HG02759 (cell line): ENCODE measurements at regions not wholly inside any gene's neighbourhood (a gene's known extent, or its start where the extent isn't known, plus 50 kb on each side); places are given as distances from the start of the nearest gene placed in this dataset.
A peak's percentile ranks its signal among the peaks of the same experiment; 100 is the strongest.

ENCODE experiments used
- ATAC-seq: cut with Tn5 transposase; IDR thresholded peaks from one replicate; pipeline ENCODE4 v1.9.1; 2021; ENCODE audit warnings: mild to moderate bottlenecking, moderate library complexity; ENCODE audit not compliant: unreplicated experiment

DNA sequence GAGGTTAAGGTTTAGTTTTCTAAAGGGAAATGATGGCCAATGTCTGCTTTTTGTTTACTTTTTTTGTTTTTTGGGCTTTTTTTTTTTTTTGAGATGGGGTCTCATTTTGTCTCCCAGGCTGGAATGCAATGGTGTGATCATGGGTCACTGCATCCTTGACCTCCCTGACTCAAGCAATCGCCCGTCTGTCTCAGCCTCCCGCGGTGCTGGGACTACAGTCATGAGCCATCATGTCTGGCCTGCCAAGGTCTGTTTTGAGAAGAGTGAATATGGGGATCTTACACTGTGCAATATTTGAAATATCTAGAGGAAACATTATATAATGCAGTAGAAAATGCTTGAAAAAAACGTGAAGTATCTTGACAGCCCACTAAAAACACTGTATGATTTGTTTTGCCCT, 162.5 kb downstream of the GASK1B start:
- ATAC-seq, result no peak

DNA sequence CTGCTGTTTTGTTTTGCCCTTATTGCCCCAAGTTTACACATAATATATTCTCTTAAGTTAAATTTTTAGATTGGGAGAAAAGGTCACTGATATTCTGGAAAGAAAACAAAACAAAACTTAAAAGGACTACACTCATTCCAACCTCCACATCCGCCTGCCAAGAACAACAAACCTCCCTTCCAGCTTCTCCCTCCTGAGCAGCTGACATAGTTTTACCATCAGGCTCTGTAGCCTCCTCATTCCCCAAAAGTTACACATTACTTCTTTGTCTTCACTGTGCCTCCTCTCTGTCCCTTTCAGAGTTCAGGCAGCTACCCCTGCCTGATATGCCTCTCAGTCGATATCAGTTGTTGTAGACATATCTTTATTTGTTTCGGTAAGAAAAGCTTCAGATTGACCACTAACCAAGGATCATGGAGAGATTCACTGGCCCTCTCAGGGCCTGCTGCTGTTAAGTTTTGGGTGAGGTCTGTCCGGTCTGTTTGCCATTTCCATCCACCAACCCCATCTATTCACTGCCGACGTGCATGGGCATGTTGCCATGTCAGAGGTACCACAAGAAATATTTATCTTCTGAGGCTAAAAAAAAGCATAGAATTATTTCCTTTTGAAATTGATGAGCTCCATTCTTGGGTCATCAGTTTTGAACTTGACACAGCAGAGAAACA, 164.1 kb downstream of the GASK1B start:
- ATAC-seq, result no peak

DNA sequence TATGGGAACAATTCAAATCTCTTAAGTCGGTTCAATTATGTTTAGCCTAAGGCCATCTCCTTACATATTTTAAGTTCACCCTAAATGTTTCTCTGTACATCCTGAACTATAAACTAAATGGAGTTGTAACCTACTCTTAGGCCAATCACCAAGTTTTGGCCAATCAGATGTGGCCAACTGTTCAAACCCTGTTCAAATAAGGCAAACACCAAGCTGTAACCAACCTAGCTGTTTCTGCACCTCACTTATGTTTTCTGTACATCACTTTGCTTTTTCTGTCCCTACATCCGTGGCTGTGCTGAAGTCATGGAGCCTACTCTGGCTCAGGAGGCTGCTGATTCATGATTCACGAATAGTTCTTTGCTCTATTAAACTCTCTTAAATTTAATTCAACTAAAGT, 165.3 kb downstream of the GASK1B start:
- ATAC-seq, result no peak

DNA sequence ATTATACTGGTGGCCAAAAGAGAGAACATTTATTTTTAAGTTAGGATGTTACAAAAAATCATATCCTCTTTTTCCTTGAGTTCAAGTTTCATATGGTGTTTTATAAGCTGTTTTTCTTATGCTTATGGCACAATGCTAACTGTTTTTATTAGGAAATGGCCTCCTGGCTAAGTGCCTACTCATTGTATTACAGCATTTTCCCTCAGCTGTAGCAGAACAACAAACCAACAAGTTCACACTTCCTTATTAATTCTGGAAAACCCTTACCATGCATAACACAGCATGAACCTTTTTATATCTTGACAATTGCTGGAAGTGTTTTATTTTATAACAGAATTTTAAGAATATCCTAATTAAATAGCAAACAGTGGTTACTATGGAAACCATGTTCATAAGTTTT, 165.8 kb downstream of the GASK1B start:
- ATAC-seq, result no peak

DNA sequence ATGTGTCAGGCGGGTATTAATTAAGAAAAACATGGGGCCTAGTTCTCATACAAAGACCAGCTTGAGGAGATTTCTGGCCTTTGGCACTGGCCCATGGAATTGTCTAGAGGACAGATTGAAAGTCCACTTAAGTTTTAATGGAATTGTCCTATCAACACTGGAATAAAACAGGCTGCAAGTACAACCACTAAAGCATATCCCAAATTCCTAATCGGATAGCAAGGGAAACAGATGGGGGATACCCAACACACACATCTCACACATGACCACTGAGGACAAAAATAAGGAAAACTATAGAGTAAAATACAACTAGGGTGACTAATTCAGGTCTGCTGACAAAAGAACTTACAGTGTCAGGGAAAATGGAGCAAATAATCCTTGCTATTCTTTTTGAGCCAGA, 167.8 kb downstream of the GASK1B start:
- ATAC-seq, result no peak

DNA sequence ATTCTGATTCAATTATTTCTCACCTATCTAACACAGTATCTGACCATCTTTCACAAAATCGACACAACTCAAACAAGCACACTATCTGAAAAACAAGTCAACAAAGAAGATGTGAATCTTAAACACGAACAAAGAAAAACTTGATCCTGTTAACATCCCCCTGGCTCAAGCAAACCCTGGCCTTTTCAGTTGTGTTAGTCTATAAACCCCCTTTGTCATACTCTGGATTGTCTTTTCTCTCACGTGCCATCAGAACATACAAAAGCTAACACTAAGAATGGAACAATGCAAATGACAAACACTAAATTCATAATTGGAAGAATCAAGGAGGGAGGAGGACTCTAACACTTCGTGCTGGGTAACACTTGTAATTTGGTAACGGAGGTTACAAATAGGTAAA, 168.7 kb downstream of the GASK1B start:
- no peak for ATAC-seq

DNA sequence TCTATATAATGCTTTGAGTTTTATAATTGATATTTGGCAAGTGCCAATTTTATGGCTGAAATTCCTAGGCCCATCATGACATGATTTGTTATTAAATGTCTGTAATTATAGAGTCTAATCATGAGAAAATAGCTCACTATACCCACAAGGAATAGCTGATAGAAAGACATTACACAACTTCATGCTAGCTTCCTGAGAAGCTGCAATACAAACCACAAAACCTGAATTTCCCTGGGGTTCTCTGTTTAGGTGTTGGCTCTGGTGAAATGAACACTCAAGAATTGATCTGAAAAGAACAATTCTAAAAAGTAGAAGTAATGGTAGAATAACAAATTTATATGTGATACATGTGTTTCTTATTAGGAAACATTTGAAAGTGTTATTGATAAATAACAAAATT, 169.6 kb downstream of the GASK1B start:
- no peak for ATAC-seq

DNA sequence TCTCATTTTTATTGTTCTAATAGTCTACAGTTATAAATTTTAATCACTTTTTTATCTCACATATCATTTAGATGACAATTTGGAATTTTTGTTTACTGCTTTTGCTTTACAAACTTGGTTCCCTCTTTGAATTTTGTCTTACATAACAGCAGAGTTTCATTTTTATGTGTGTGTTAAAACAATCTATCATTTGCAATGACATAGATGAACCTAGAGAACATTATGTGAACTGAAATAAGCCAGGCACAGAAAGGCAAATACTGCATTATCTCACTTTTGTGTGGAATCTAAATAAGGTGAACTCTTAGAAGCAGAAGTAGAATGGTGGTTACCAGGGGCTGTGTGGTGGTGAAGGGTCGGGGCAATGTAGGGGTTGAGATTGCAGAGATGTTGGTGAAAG, 170.7 kb downstream of the GASK1B start:
- no peak for ATAC-seq

DNA sequence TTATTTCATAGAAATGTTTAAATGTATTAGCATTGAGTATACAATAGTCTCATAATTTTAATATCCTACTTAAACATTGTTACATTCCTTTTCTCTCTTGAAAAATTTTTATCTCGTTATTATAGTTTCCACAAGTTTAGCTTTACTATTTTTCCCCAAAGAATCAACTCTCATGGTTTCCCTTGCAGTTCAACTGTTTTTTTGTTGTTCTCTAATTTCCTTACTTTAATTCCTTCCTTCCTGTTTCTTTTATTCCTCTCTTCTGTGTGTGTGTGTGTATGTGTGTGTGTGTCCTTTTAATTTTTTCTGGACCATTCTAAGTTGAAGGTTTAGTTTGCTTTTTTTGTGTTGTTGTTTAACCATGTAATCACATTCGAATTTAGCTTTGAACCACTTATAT, 171.1 kb downstream of the GASK1B start:
- no peak for ATAC-seq

DNA sequence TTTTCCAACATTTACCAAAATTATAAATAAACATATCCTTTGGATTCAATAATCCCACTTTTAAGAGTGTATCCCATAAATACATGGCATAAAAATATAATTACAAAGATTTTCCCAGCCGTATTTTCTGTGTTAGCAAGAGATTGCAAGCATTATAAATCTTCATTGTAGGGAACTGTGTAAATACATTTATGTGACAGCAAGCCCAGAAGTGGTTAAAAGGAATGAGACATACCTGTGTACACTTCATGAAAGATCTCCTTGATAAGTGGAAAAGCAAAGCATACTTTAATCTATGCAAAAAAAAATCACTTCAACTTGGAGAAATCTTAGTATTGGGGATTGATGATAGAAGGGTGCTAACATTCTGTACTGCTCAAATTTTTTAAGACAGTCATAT, 173.1 kb downstream of the GASK1B start:
- ATAC-seq, result no peak

DNA sequence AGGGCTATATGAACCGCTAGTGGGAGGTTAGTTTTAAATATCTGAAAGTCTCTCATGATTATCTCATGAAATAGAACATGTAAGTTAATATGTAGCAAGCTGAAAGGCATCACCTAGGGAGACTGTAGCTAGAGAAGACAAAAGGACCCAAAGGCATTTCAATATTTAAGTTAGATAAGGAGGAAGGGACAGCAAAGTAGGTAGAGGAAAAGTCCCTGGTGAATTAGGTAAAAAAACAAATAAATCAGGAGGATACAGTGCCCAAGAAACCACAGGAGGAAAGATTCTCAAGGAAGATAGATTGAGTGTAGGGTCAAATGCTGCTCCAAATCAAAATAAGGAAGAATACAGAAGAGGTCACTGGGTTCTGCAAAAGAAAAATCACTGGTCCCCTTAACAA, 175.5 kb downstream of the GASK1B start:
- no peak for ATAC-seq

DNA sequence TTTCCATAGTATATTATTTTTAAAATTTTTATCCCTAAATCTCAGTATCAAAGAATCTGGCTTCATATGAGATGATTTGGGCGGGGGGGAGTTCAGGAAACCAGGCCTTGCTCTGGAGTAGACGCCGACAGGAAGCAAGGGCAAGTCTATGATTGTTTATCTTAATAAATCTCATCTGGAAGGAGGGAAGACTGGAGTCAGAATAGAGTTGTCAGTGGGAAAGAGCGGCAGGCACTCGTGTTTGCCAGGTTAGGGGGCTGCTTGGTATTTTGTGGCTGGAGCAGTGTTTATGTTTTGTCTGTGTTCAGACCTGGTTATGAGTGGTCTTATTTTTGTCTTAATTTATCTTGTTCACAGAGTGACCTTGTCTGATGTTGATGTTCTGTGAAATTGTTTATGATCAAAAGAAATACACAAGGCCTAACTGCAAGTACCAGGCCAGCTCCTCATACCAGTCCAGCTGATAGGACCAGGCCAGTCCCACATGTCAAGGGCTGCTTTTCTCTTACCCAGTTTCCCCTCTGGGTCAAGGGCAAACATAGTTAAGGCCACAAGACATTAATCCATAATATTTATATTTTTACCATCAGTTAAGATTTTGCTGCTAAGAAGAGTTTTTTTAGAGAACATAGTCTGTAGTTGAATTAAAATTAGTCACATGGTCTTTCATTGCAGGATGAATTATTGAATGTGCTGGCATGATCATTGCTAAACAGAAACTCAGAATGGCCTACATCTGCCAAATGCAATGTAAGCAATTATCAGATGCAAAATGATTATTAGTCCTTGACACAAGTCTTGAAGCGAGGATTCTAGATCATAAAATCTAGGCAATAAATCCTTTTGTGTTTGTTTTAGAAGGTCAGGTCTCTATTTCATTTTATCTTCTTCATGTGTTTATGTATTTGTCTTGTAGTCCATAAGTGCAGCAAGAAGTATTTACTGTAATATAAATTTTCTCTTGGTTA, 176.5 kb downstream of the GASK1B start:
- ATAC-seq, result no peak

DNA sequence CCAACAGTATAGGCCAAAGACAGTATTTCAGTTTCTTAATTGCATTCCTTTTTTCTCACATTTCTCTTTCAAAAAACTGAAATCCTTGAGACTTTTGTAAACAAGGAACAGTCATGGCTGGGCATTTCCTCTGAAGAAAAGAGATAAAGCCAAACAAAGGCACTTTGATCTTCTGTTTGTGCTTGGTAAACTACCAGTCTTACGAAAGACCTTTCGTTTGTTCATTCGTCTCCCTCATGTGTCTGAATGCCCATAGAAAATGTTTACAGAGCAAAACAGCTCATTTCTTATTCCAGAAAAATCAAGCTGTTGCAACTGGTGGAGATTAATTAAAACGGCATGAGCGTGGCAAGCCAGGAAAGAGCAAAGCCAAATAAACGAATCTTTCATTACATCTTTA, 178.0 kb downstream of the GASK1B start:
- no peak for ATAC-seq

DNA sequence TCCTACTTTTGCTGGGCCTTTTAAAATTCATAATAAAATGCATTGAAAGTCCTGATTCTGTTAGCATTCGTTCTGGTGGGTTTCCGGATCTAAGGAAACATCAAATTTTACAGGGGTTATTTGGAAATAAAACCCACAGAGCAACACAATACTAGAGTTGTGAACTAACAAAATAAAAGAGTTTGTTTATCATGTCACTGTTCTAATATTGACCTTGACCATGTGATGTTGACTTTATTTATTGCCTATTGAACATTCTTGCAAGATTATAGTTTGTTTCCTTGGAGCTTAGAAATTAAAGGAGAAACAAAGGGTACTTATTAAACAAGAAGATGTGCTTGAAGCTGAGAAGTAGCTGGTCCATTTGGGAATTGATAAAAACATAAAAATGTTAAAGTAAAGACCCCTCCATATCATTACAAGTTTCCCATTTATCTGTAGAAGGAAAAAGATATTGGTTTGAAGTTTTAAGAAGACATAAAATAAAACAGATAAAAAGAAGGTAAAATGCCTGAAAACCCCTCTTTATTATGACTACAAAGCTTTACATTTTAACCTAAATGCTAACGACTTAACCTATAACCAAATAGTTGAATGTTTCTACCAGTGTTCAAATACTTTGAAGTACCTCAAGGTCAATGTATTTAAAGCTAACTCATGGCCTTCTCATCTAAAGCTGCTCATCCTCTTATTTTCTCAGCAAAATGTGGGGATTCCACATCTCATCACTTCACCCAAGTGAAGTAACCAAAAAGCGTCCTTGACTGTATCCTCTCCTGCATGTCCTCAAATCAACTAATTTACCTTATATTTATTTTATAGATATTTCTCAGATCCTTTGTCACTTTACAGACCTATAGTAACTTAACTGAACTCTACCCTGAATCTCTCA, 179.6 kb downstream of the GASK1B start:
- no peak for ATAC-seq

DNA sequence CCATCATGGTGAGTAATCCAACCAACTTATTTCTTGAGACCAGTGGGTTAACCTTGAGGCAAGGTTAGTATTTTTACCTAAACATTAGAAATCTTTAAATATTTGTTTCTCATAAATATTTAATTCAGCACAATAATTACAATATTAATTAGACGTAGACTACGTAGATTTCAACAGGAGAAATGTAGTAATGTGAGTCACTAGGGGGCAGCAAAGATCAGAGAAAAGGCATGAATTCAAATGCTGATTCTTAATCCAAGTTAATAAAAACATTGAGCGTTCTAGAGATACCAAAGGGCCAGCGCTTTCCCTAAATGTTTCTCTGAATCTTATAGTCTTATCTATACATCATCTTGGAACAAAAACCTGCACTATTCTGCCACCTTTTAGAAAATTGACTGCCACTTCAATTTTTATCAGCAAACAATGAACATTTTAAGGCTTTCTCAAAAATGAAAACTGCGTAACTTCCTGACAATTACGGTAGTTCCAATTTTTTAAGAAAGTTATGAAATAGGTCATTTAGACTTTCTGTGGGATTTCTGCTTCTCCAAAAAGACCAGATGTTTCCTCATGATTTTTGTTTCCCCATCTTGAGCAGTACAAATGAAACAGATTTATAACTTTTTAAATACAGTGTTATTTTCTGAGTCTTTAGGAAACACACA, 180.7 kb downstream of the GASK1B start:
- peak; percentile 61 for ATAC-seq

DNA sequence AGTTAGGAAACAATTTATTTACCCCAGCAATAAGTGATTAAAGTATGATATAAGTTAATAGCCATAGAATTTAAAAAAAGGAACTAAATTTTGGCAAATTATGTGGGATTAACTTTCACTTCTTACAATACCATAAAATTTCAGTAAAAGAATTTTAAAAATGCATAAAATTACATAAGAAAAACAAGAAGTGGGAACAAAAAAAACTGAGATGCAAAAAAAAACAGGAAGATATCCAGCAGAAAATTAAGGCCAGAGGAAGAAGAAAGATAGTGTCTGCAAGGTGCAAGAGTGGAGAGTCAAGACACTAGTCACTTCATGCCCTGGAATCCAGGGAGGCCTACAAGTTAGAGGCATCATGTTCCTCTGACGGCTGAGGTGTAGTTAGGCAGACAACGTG, 184.2 kb downstream of the GASK1B start:
- no peak for ATAC-seq

DNA sequence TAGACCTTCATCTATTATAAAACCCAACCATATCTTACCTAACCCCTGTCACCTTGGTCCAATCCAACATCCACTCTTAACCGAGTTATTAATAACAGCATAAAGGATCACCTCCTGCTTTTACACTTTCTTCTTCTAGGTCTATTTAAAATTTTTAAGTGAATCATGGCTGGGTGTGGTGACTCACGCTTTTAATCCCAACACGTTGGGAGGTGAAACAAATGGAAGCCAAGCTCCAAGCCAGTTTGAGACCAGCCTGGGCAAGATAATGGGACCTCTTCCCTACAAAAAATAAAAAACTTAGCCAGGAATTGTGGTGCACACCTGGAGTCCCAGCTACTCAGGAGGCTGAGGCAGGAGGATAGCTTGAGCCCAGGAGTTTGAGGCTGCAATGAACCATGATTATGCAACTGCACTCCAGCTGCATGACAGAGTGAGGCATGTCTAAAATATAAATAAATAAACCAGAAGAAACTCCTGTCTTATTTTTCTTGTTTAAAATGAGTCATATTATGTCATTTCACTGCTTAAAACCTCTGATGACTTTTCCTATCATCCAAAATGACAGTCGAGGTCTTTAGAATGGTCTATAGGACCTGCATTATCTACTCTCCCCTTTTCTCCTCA, 188.4 kb downstream of the GASK1B start:
- no peak for ATAC-seq

DNA sequence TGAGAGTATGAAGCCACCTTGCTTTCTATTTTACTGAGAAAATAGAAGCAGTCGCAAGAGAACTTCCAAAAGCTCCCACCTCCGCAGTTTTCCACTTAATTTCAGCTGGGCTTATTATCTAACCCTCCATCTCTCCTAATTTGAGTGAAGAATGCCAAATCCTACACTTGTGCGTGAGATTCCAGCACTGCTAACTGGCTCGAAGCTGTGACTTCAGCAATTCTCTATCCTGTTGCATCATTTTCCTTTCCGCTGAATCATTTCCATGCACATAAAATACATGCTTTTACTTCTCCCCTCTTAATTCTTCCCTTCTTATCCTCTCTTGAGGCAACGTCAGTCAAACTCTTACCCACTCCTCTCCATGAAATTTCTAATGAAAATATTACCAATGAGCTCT, 189.5 kb downstream of the GASK1B start:
- no peak for ATAC-seq

DNA sequence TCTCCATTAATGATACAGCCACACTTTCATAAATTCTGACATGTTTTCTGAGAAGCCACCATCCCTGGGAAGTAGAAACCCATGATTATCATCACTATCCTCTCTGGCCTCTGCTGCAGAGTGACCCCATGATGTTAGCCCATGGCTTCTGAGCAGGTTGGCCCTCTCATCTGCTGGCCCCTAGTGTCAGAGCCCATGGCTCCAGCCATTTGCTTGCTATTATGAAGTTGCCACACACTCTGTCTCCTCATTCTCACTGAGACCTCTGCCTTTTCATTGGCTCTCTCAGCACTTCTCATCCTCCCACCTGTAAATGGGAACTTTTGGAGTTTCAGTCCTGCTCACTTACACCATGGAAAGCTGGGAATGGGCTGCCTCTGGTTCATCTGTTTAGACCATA, 192.7 kb downstream of the GASK1B start:
- no peak for ATAC-seq

DNA sequence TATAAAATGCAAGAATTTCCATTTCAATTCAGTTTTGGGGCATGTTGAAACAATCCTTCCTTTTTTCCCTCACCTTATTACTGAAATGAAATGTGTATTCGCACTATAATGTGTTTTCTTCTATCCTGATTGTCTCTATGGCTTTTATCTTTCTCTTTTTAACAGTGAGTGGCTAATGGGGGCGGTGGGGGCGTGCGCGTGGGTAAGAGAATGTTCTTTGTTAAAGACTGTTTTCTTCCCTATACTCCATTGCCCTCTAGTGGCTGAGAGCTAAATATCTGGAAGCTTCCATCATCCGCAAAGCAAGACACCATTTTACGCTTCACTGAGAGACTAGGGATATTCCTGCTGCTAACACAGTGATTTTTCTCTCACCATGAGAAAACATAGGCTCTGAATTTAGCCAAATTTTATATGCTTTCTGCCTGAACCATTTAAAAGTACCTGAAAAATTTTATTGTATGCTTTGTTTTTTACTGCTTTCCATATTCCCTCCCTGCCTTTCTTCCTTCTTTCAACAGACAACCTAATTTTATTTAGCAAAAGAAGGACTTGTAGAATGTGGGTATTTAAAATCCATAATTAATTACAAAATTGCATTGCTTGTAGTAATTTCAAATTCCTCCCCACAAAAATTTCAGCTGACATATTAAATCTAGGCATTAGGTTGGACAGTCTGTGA, 194.0 kb downstream of the GASK1B start:
- ATAC-seq, result peak; percentile 96
